K562 (cell line): ENCODE measurements at regions not wholly inside any gene's neighbourhood (a gene's known extent, or its start where the extent isn't known, plus 50 kb on each side); places are given as distances from the start of the nearest gene placed in this dataset.

ENCODE experiments used
- ATAC-seq: fragments of 200-7000 bp; cut with Tn5 transposase; 3 replicates; pipeline ENCODE4 v1.9.1; 2020; ENCODE audit warnings: moderate library complexity
- BruUV-seq: library from RNA; stranded (reverse); fragments of 400-500 nt; replicated peaks from 2 replicates; lab custom pipeline; 2021; lab: Mats Ljungman, UMichigan
- CTCF ChIA-PET: fragments of 300-600 bp; formaldehyde crosslinking; extraction: SDS; loops from one replicate; lab custom pipeline; 2021; ENCODE audit warnings: low intra/inter-chr PET ratio; lab: Yijun Ruan, JAX
- POLR2A ChIA-PET: fragments of 300-600, 350-650 bp; sonication (Branson Sonifier 250); formaldehyde crosslinking; extraction: SDS; loops from one replicate; lab custom pipeline; 2021; ENCODE audit warnings: antibody characterized with exemption, inconsistent platforms; lab: Yijun Ruan, JAX
- DNase-seq, 4 experiments: peaks; one replicate each; pipeline versions ENCODE4 v3.0.0 to v3.0.0-alpha.2; 2011 to 2018; ENCODE audit warnings: low spot score in 3 of 4, mixed read lengths in 3 of 4; ENCODE audit errors: extremely low read depth in 1 of 4
- FAIRE-seq: peaks from 2 replicates; lab custom pipeline; 2011; peaks lifted over from hg19 to GRCh38; lab: Jason Lieb, UNC
- H2AFZ ChIP-seq: 2 replicates; pipeline ENCODE4 v1.6.0; 2011; ENCODE audit warnings: low read depth, low read length, control low read depth, inconsistent platforms
- H3K27ac ChIP-seq: fragments of 200-600 bp; 3 replicates; pipeline ENCODE4 v1.8.0; 2011; ENCODE audit warnings: low read depth, mild to moderate bottlenecking, control low read depth, inconsistent platforms, low read length, moderate library complexity, mixed read lengths; ENCODE audit errors: extremely low read depth
- H3K27me3 ChIP-seq, 2 experiments: fragments of 300-600 bp in 1 of 2; 2 replicates in 1 of 2; 3 replicates in 1 of 2; pipeline versions ENCODE4 v1.6.0 to v1.8.0; 2011; ENCODE audit warnings: inconsistent platforms in 2 of 2, low read length in 2 of 2, mild to moderate bottlenecking in 1 of 2, mixed read lengths in 1 of 2, moderate library complexity in 1 of 2; ENCODE audit not compliant: control insufficient read depth in 2 of 2, insufficient read depth in 2 of 2
- H3K36me3 ChIP-seq: fragments of 300-600 bp; 3 replicates; pipeline ENCODE4 v1.8.0; 2011; ENCODE audit warnings: mild to moderate bottlenecking, low read length, inconsistent platforms; ENCODE audit not compliant: control insufficient read depth, insufficient read depth
- H3K4me1 ChIP-seq, 2 experiments: fragments of 200-600 bp in 1 of 2; replicated peaks in 1 of 2; 2 replicates in 1 of 2; 3 replicates in 1 of 2; pipeline versions ENCODE4 v1.5.1 to v1.8.0; 2011; ENCODE audit warnings: inconsistent platforms in 2 of 2, low read length in 2 of 2, mild to moderate bottlenecking in 1 of 2, mixed read lengths in 1 of 2, moderate library complexity in 1 of 2; ENCODE audit not compliant: control insufficient read depth in 2 of 2, insufficient read depth in 2 of 2
- H3K4me2 ChIP-seq: 2 replicates; pipeline ENCODE4 v1.6.1; 2011; ENCODE audit warnings: low read length, control low read depth, inconsistent platforms, mixed read lengths; ENCODE audit not compliant: insufficient read depth
- H3K4me3 ChIP-seq: fragments of 200-600 bp; sonication (generic), shearing (Covaris generic); 2 replicates; pipeline ENCODE4 v1.5.1; 2016; ENCODE audit warnings: control low read depth, inconsistent platforms
- H3K79me2 ChIP-seq: fragments of 200-600 bp; 3 replicates; pipeline ENCODE4 v1.8.0; 2011; ENCODE audit warnings: low read length, inconsistent platforms; ENCODE audit not compliant: control insufficient read depth, insufficient read depth
- H3K9ac ChIP-seq, 2 experiments: 2 replicates each; pipeline versions ENCODE4 v1.6.0 to v1.6.1; 2011; ENCODE audit warnings: low read depth in 2 of 2, low read length in 2 of 2, control low read depth in 1 of 2, inconsistent platforms in 1 of 2, mild to moderate bottlenecking in 1 of 2, mixed read lengths in 1 of 2; ENCODE audit not compliant: insufficient read depth in 1 of 2
- H3K9me1 ChIP-seq: one replicate; pipeline ENCODE4 v1.6.0; 2011; ENCODE audit warnings: inconsistent platforms, mild to moderate bottlenecking, low read length, moderate library complexity; ENCODE audit not compliant: control insufficient read depth, insufficient read depth
- H3K9me3 ChIP-seq: replicated peaks from 2 replicates; pipeline ENCODE4 v1.5.1; 2011; ENCODE audit warnings: low read depth, low read length, inconsistent platforms; ENCODE audit not compliant: control insufficient read depth, insufficient read depth
- H4K20me1 ChIP-seq: replicated peaks from 2 replicates; pipeline ENCODE4 v1.6.1; 2011; ENCODE audit warnings: low read length, inconsistent platforms, mixed read lengths; ENCODE audit not compliant: control insufficient read depth, insufficient read depth
- MEF2D ChIP-seq: conservative IDR thresholded peaks from 2 replicates; pipeline ENCODE4 v1.6.1; 2016; ENCODE audit warnings: low read depth, missing genetic modification characterization, missing compliant biosample characterization
- MIER1 ChIP-seq: fragments of 450-650 bp; IDR thresholded peaks from 2 replicates; pipeline ENCODE4 v1.6.1; 2016; ENCODE audit warnings: antibody characterized with exemption, mild to moderate bottlenecking, low read depth
- NCOA6 ChIP-seq: fragments of 450-650 bp; IDR thresholded peaks from 2 replicates; pipeline ENCODE4 v1.6.1; 2017; ENCODE audit warnings: mild to moderate bottlenecking
- RBM39 ChIP-seq: fragments of 200-400 bp; formaldehyde crosslinking; optimal IDR thresholded peaks from 2 replicates; pipeline ENCODE3; 2018; ENCODE audit warnings: low read depth, low read length
- SNAPC5 ChIP-seq: fragments of 250-450 bp; sonication (Bioruptor Pico); IDR thresholded peaks from 2 replicates; pipeline ENCODE4 v1.8.0; 2021; ENCODE audit warnings: moderate library complexity, mild to moderate bottlenecking, inconsistent platforms
- TOE1 ChIP-seq, 2 experiments: fragments of 450-650 bp in 1 of 2; sonication (generic) in 1 of 2; formaldehyde crosslinking in 1 of 2; IDR thresholded peaks; 2 replicates each; pipeline versions ENCODE4 v1.7.1 to v1.8.0; 2016 to 2022; ENCODE audit warnings: borderline replicate concordance in 2 of 2, mild to moderate bottlenecking in 2 of 2, antibody characterized with exemption in 1 of 2, inconsistent platforms in 1 of 2, low read depth in 1 of 2, missing genetic modification reagents in 1 of 2, moderate library complexity in 1 of 2
- ZNF436 ChIP-seq: fragments of 250-450, 450-650 bp; sonication (Bioruptor Pico); formaldehyde crosslinking; IDR thresholded peaks from 2 replicates; pipeline ENCODE4 v1.7.0; 2020; ENCODE audit warnings: mild to moderate bottlenecking
- WGBS: fragments of 100-300 bp; shearing (Covaris generic); methylation state at CpG from one replicate; pipeline ENCODE4 v1.1.6; 2016; ENCODE audit warnings: low coverage, mixed read lengths; ENCODE audit not compliant: insufficient coverage; ENCODE audit errors: missing lambda C conversion rate; 5-methylcytosine and 5-hydroxymethylcytosine counted together
- in situ Hi-C: fragments of 300-500 bp; cut with MboI; formaldehyde crosslinking; loops from 4 replicates; pipeline ENCODE4 v1.15.0; 2018; ENCODE audit warnings: inconsistent platforms, mixed read lengths
- intact Hi-C: fragments of 100-400 bp; cut with micrococcal nuclease; formaldehyde crosslinking; loops from 2 replicates; pipeline ENCODE4 v1.14.2; 2022
- TF ChIP-seq, protein P1 (sequence below), 3 experiments: IDR thresholded peaks in 2 of 3; conservative IDR thresholded peaks in 1 of 3; 2 replicates each; pipeline ENCODE4 v1.5.1; 2011 to 2012; ENCODE audit warnings: low read length in 3 of 3, mild to moderate bottlenecking in 3 of 3, control low read depth in 2 of 3, improper control_type of control experiment in 1 of 3, inconsistent platforms in 1 of 3, low read depth in 1 of 3, mixed read lengths in 1 of 3, moderate library complexity in 1 of 3; ENCODE audit not compliant: insufficient read depth in 2 of 3
- TF ChIP-seq, protein P2 (sequence below): fragments of 250-450 bp; sonication (Bioruptor Pico); IDR thresholded peaks from 2 replicates; pipeline ENCODE4 v1.9.0; 2021; ENCODE audit warnings: mild to moderate bottlenecking, inconsistent platforms

- 7% methylated on average over 4 of the region's 4 CpGs for WGBS
- ATAC-seq (peak; percentile 78), FAIRE-seq (no peak), DNase-seq (no peak)
- Histone ChIP-seq H3K4me2 (no peak overlapping the region), H3K36me3 (no peaks in the 10 kb centered on the region), H4K20me1 (no peaks in the 10 kb centered on the region), H3K27ac (no peak overlapping the region), H3K9me1 (no peaks in the 10 kb centered on the region), H3K4me1 (peaks cover 0 to 6% of the 10 kb centered on the region in 2 experiments; a peak in 2 of 5 replicates), H3K9me3 (no peaks in the 10 kb centered on the region), H3K4me3 (no peak overlapping the region), H3K9ac (no peak overlapping the region), H3K79me2 (no peaks in the 10 kb centered on the region), H3K27me3 (no peaks in the 10 kb centered on the region), H2AFZ (no peak overlapping the region)
- TF ChIP-seq, protein P1, sequence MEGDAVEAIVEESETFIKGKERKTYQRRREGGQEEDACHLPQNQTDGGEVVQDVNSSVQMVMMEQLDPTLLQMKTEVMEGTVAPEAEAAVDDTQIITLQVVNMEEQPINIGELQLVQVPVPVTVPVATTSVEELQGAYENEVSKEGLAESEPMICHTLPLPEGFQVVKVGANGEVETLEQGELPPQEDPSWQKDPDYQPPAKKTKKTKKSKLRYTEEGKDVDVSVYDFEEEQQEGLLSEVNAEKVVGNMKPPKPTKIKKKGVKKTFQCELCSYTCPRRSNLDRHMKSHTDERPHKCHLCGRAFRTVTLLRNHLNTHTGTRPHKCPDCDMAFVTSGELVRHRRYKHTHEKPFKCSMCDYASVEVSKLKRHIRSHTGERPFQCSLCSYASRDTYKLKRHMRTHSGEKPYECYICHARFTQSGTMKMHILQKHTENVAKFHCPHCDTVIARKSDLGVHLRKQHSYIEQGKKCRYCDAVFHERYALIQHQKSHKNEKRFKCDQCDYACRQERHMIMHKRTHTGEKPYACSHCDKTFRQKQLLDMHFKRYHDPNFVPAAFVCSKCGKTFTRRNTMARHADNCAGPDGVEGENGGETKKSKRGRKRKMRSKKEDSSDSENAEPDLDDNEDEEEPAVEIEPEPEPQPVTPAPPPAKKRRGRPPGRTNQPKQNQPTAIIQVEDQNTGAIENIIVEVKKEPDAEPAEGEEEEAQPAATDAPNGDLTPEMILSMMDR (IDR thresholded peaks at IDR 0.05 in 2 of 3, conservative IDR thresholded peaks at IDR 0.05 in 1 of 3; ENCODE audit: insufficient read depth in 2 of 3, low read depth in 1 of 3, low read length in 3 of 3): 0 out of 6 replicates have a peak, but pooled peaks of 2 of the 3 experiments have one; percentile 7 to 15
- TF ChIP-seq NCOA6: no peak
- no TSS peak for BruUV-seq
- ChIA-PET CTCF (interaction anchor here (0.6 kb wide), 1 partner anchor 106 kb away, joined by 3 read pairs; no protein-coding TSS in a partner anchor), POLR2A (interaction anchor here (0.6 to 1.4 kb wide), 2 partner anchors 10 to 95 kb away, joined by 3 read pairs; no protein-coding TSS in a partner anchor)
- in situ Hi-C loops: no loop called here
- intact Hi-C loops: no loop called here
Observed at GRCh38 chr6:160861824-160862223, 129.7 kb upstream of the MAP3K4 start.

DNA sequence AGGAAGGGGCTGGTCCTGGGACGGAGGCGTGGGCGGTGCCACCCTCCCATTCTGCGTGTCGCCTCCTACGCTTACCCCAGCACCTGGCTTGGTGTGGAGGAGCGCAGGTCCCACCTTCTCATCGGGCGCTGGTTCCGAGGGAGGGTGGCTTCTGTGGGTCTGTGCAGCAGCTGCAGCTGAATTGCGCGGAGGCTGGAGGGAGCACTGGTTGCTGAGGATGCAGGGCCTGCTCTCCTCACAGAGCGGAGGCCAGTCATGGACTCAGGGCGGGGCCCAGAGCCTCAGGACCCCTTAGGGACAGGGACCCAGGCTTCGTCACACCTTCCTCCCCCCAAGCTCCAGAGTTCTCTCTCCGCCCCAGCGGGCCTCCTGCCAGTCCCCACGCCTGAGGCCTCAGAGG is 127.8 kb upstream of the MAP3K4 start:
- Histone ChIP-seq H3K9me1 (no peaks in the 10 kb centered on the region), H4K20me1 (no peaks in the 10 kb centered on the region), H3K4me1 (peaks cover 0 to 6% of the 10 kb centered on the region in 2 experiments; a peak in 2 of 5 replicates), H3K36me3 (no peaks in the 10 kb centered on the region), H3K79me2 (no peaks in the 10 kb centered on the region), H3K4me2 (no peak overlapping the region), H3K4me3 (no peak overlapping the region), H3K27me3 (no peaks in the 10 kb centered on the region), H3K27ac (no peak overlapping the region), H3K9me3 (no peaks in the 10 kb centered on the region), H3K9ac (0 out of 4 replicates have a peak overlapping the region, but pooled peaks of 1 of the 2 experiments have one; percentile 17), H2AFZ (no peak overlapping the region)
- ChIA-PET POLR2A (no interaction called here), CTCF (no interaction called here)
- in situ Hi-C loops: no loop called here
- DNase-seq (no peak), ATAC-seq (no peak), FAIRE-seq (no peak)
- 39% methylated on average over 16 of the region's 18 CpGs for WGBS
- intact Hi-C loops: no loop called here
- BruUV-seq: no TSS peak
- TF ChIP-seq SNAPC5 (CRISPR knock-in tag): no peak
- TF ChIP-seq TOE1 (IDR thresholded peaks at IDR 0.05; ENCODE audit: borderline replicate concordance): no peak
- no peak for TF ChIP-seq TOE1 (CRISPR knock-in tag; IDR thresholded peaks at IDR 0.05; ENCODE audit: borderline replicate concordance, low read depth)
- TF ChIP-seq, protein P2, sequence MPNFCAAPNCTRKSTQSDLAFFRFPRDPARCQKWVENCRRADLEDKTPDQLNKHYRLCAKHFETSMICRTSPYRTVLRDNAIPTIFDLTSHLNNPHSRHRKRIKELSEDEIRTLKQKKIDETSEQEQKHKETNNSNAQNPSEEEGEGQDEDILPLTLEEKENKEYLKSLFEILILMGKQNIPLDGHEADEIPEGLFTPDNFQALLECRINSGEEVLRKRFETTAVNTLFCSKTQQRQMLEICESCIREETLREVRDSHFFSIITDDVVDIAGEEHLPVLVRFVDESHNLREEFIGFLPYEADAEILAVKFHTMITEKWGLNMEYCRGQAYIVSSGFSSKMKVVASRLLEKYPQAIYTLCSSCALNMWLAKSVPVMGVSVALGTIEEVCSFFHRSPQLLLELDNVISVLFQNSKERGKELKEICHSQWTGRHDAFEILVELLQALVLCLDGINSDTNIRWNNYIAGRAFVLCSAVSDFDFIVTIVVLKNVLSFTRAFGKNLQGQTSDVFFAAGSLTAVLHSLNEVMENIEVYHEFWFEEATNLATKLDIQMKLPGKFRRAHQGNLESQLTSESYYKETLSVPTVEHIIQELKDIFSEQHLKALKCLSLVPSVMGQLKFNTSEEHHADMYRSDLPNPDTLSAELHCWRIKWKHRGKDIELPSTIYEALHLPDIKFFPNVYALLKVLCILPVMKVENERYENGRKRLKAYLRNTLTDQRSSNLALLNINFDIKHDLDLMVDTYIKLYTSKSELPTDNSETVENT (CRISPR knock-in tag): no peak
- no peak for TF ChIP-seq MEF2D (tag)
- no peak for TF ChIP-seq MIER1
- no peak for TF ChIP-seq RBM39
- TF ChIP-seq ZNF436 (CRISPR knock-in tag): no peak
